ENCODE measurements at regions not wholly inside any gene's neighbourhood (a gene's known extent, or its start where the extent isn't known, plus 50 kb on each side); places are given as distances from the start of the nearest gene placed in this dataset.

GRCh38 chr7:118467381-118467780 is 242.9 kb downstream of the ANKRD7 start:
- Histone ChIP-seq H3K9ac (ENCODE audit: insufficient read depth in 1 of 2, low read length in 2 of 2) (no peak overlapping the region), H3K4me1 (ENCODE audit: control insufficient read depth in 5 of 5, insufficient read depth in 5 of 5, low read length in 5 of 5) (no peaks in the 10 kb centered on the region), H3K9me3 (ENCODE audit: control insufficient read depth in 4 of 4, insufficient read depth in 3 of 4, low read length in 3 of 4) (no peaks in the 10 kb centered on the region), H3K27me3 (ENCODE audit: control insufficient read depth in 3 of 3, insufficient read depth in 3 of 3, low read length in 2 of 3) (no peaks in the 10 kb centered on the region), H3K27ac (ENCODE audit: low read depth in 1 of 2, low read length in 1 of 2) (no peak overlapping the region), H3K36me3 (ENCODE audit: control insufficient read depth in 4 of 4, insufficient read depth in 4 of 4, low read length in 4 of 4) (no peaks in the 10 kb centered on the region), H3K4me3 (no peak overlapping the region)
- TF ChIP-seq CTCF (IDR thresholded peaks at IDR 0.05; ENCODE audit: control extremely low read depth, extremely low read depth) = no peak
- ATAC-seq (ENCODE audit: insufficient read depth, low FRiP score) (no peak), DNase-seq (no peak)
- WGBS, 2 donors = 41 to 45% methylated on average over 2 of the region's 2 CpGs

- Histone ChIP-seq H3K9ac (ENCODE audit: insufficient read depth in 1 of 2, low read length in 2 of 2) (no peak overlapping the region), H3K27ac (ENCODE audit: low read depth in 1 of 2, low read length in 1 of 2) (no peak overlapping the region), H3K27me3 (ENCODE audit: control insufficient read depth in 3 of 3, insufficient read depth in 3 of 3, low read length in 2 of 3) (no peaks in the 10 kb centered on the region), H3K4me3 (no peak overlapping the region), H3K9me3 (ENCODE audit: control insufficient read depth in 4 of 4, insufficient read depth in 3 of 4, low read length in 3 of 4) (no peaks in the 10 kb centered on the region), H3K36me3 (ENCODE audit: control insufficient read depth in 4 of 4, insufficient read depth in 4 of 4, low read length in 4 of 4) (no peaks in the 10 kb centered on the region), H3K4me1 (ENCODE audit: control insufficient read depth in 5 of 5, insufficient read depth in 5 of 5, low read length in 5 of 5) (no peaks in the 10 kb centered on the region)
- DNase-seq (no peak), ATAC-seq (ENCODE audit: insufficient read depth, low FRiP score) (no peak)
- 89% methylated on average over 3 of the region's 3 CpGs for WGBS, 2 donors
- TF ChIP-seq CTCF (IDR thresholded peaks at IDR 0.05; ENCODE audit: control extremely low read depth, extremely low read depth) = no peak
Observed at GRCh38 chr7:118472581-118472980, 248.1 kb downstream of the ANKRD7 start.

GRCh38 chr7:118473271-118473670 is 248.8 kb downstream of the ANKRD7 start:
- H3K4me3 ChIP-seq = no peak overlapping the region
- DNase-seq (no peak), ATAC-seq (ENCODE audit: insufficient read depth, low FRiP score) (no peak)
- no peaks in the 10 kb centered on the region for H3K27me3 ChIP-seq (ENCODE audit: control insufficient read depth in 3 of 3, insufficient read depth in 3 of 3, low read length in 2 of 3)
- 85 to 93% methylated on average over 5 of the region's 5 CpGs for WGBS, 2 donors
- no peak overlapping the region for H3K9ac ChIP-seq (ENCODE audit: insufficient read depth in 1 of 2, low read length in 2 of 2)
- no peaks in the 10 kb centered on the region for H3K36me3 ChIP-seq (ENCODE audit: control insufficient read depth in 4 of 4, insufficient read depth in 4 of 4, low read length in 4 of 4)
- no peaks in the 10 kb centered on the region for H3K9me3 ChIP-seq (ENCODE audit: control insufficient read depth in 4 of 4, insufficient read depth in 3 of 4, low read length in 3 of 4)
- no peak overlapping the region for H3K27ac ChIP-seq (ENCODE audit: low read depth in 1 of 2, low read length in 1 of 2)
- no peaks in the 10 kb centered on the region for H3K4me1 ChIP-seq (ENCODE audit: control insufficient read depth in 5 of 5, insufficient read depth in 5 of 5, low read length in 5 of 5)
- no peak for TF ChIP-seq CTCF (IDR thresholded peaks at IDR 0.05; ENCODE audit: control extremely low read depth, extremely low read depth)

GRCh38 chr7:118476036-118476435 is 251.5 kb downstream of the ANKRD7 start:
- 71 to 80% methylated on average over 2 of the region's 2 CpGs for WGBS, 2 donors

More at GRCh38 chr7:118476036-118476435, 251.5 kb downstream of the ANKRD7 start:
- ATAC-seq (ENCODE audit: insufficient read depth, low FRiP score) = no peak
- Histone ChIP-seq H3K4me1 (ENCODE audit: control insufficient read depth in 5 of 5, insufficient read depth in 5 of 5, low read length in 5 of 5) (no peaks in the 10 kb centered on the region), H3K9me3 (ENCODE audit: control insufficient read depth in 4 of 4, insufficient read depth in 3 of 4, low read length in 3 of 4) (peaks cover 0 to under 1% (median 0%) of the 10 kb centered on the region in 4 donors), H3K9ac (ENCODE audit: insufficient read depth in 1 of 2, low read length in 2 of 2) (no peak overlapping the region), H3K36me3 (ENCODE audit: control insufficient read depth in 4 of 4, insufficient read depth in 4 of 4, low read length in 4 of 4) (no peaks in the 10 kb centered on the region), H3K4me3 (no peak overlapping the region), H3K27me3 (ENCODE audit: control insufficient read depth in 3 of 3, insufficient read depth in 3 of 3, low read length in 2 of 3) (no peaks in the 10 kb centered on the region), H3K27ac (ENCODE audit: low read depth in 1 of 2, low read length in 1 of 2) (no peak overlapping the region)
- no peak for DNase-seq
- TF ChIP-seq CTCF (IDR thresholded peaks at IDR 0.05; ENCODE audit: control extremely low read depth, extremely low read depth) = no peak
